ENCODE measurements at regions not wholly inside any gene's neighbourhood (a gene's known extent, or its start where the extent isn't known, plus 50 kb on each side); places are given as distances from the start of the nearest gene placed in this dataset.

DNA sequence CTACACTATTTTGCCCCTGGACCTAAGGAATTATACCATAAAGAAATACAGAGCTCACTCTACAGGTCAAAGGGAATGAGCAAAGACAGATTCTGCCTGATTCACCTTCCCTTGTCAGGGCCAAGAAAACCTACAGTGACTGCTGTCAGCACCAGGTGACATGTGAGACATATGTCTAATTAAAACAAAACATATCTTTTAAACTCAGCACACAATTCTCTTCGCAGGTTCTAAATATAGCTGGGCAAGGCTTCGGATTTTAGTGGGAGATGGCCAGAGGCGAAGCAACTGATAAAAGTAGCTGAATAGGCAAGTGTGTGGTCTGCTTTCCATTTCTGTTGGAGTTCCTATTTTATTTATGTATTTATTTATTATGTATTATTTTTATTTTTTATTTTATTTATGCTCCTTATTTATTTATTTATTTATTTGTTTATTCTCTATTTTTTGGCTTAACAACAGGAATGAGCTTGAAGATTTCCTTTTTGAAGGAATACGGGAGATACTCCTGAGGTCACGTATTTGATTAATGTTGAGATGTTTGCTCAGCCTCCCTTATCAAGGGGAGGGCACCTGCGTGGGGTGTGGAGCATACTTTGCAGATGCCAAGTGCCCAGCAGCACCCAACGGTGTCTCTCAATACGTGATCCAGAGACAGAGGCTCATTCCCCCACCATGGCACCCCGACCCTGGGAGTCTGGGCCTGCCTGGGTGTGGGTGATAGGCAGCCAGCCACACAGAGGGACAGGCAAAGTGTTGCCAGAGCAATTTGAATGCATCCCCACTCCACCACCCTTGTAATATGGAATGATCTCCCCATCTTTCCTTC lies 141.8 kb downstream of the RNF152 start:
- Histone ChIP-seq H3K9me3 (no peaks in the 10 kb centered on the region), H3K27ac (no peak overlapping the region), H3K27me3 (no peaks in the 10 kb centered on the region), H3K4me3 (no peak overlapping the region), H3K36me3 (no peaks in the 10 kb centered on the region), H3K4me1 (no peaks in the 10 kb centered on the region)
- DNase-seq (ENCODE audit: extremely low spot score in 2 of 2) = no peak
- intact Hi-C loops (cut with DNase I) = no loop called here
- TF ChIP-seq POLR2A (IDR thresholded peaks at IDR 0.05) (no peak), POLR2AphosphoS5 (IDR thresholded peaks at IDR 0.05; ENCODE audit: insufficient read depth in 1 of 2, low read depth in 1 of 2) (no peak)
- TF ChIP-seq, protein P1, sequence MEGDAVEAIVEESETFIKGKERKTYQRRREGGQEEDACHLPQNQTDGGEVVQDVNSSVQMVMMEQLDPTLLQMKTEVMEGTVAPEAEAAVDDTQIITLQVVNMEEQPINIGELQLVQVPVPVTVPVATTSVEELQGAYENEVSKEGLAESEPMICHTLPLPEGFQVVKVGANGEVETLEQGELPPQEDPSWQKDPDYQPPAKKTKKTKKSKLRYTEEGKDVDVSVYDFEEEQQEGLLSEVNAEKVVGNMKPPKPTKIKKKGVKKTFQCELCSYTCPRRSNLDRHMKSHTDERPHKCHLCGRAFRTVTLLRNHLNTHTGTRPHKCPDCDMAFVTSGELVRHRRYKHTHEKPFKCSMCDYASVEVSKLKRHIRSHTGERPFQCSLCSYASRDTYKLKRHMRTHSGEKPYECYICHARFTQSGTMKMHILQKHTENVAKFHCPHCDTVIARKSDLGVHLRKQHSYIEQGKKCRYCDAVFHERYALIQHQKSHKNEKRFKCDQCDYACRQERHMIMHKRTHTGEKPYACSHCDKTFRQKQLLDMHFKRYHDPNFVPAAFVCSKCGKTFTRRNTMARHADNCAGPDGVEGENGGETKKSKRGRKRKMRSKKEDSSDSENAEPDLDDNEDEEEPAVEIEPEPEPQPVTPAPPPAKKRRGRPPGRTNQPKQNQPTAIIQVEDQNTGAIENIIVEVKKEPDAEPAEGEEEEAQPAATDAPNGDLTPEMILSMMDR (IDR thresholded peaks at IDR 0.05) = no peak

DNA sequence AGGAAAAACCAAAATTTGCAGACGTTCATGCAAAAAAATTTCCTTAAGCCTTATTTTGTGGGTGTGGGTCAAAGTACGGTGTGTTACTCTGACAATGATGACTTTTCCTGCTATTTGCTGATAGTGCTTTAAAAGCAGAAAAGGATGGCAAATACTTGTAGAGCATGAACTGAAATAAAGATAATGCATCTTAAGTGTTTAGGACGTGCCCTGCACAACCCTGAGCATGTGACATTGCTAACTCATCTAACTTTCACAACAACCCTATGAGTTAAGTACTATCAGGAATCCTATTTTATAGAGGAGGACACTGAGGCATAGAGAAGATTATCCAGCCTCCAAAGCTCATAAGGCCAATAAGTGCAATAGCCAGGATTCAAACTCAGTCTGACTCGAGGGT lies 143.3 kb downstream of the RNF152 start:
- TF ChIP-seq, protein P1 (IDR thresholded peaks at IDR 0.05) = no peak
- TF ChIP-seq POLR2A (IDR thresholded peaks at IDR 0.05) (no peak), POLR2AphosphoS5 (IDR thresholded peaks at IDR 0.05; ENCODE audit: insufficient read depth in 1 of 2, low read depth in 1 of 2) (no peak)
- intact Hi-C loops (cut with DNase I) = no loop called here
- Histone ChIP-seq H3K4me1 (peaks cover 7% of the 10 kb centered on the region), H3K36me3 (no peaks in the 10 kb centered on the region), H3K27me3 (no peaks in the 10 kb centered on the region), H3K9me3 (no peaks in the 10 kb centered on the region), H3K4me3 (no peak overlapping the region), H3K27ac (no peak overlapping the region)
- no peak for DNase-seq (ENCODE audit: extremely low spot score in 2 of 2)

DNA sequence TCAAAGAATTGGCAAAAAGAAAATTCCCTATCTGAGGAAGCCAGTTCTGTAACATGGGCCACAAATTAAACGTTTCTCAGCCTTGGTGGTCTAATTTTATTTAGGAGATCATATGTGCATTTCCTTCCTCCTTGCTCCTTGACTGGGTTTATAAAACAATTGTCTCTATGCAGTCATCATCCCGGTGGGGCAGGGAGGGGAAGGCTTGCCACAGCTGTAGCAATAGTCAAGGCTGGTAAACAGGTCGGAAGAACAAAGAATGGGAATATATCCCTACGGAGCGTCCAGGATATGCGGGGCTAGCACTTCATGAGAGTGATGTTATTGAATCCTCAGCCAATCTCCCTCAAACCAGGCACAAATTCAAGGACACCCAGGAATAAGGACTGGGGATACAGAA lies 143.8 kb downstream of the RNF152 start:
- no peak for TF ChIP-seq POLR2AphosphoS5 (IDR thresholded peaks at IDR 0.05; ENCODE audit: insufficient read depth in 1 of 2, low read depth in 1 of 2)
- TF ChIP-seq, protein P1 (IDR thresholded peaks at IDR 0.05) = no peak
- TF ChIP-seq POLR2A (IDR thresholded peaks at IDR 0.05) = no peak
- Histone ChIP-seq H3K4me1 (peaks cover 10% of the 10 kb centered on the region), H3K9me3 (no peaks in the 10 kb centered on the region), H3K27me3 (no peaks in the 10 kb centered on the region), H3K36me3 (no peaks in the 10 kb centered on the region), H3K4me3 (no peak overlapping the region), H3K27ac (no peak overlapping the region)
- DNase-seq (ENCODE audit: extremely low spot score in 2 of 2) = no peak
- intact Hi-C loops (cut with DNase I) = no loop called here

DNA sequence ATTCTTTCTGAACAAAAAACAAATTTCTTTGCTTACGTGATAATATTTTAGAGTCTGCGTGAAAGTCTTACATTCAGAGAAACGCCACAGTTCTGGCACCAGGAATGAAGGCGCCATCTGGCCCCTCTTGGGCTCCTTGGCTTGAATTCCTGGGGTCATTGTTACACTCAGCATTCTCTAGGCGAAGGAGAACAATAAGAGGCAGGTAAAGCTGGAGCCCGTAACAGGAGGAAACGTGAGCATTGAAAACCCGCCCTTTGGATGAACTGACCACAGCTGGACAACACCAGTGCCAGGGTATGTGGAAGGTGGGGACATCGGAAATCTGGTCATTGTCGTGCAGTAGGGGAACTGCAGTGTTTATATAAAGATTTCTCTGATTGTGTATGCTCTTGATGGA lies 144.8 kb downstream of the RNF152 start:
- TF ChIP-seq, protein P1 (IDR thresholded peaks at IDR 0.05) = no peak
- TF ChIP-seq POLR2A (IDR thresholded peaks at IDR 0.05) (no peak), POLR2AphosphoS5 (IDR thresholded peaks at IDR 0.05; ENCODE audit: insufficient read depth in 1 of 2, low read depth in 1 of 2) (peak in 1 of 2 donors; percentile 48)
- Histone ChIP-seq H3K4me1 (peaks cover 18% of the 10 kb centered on the region), H3K27me3 (no peaks in the 10 kb centered on the region), H3K27ac (no peak overlapping the region), H3K36me3 (no peaks in the 10 kb centered on the region), H3K4me3 (no peak overlapping the region), H3K9me3 (no peaks in the 10 kb centered on the region)
- no peak for DNase-seq (ENCODE audit: extremely low spot score in 2 of 2)
- intact Hi-C loops (cut with DNase I) = no loop called here

Measured in vagina (tissue), 2 donors.